Cerebellar nuclear complex (tissue), 1 donor: ENCODE measurements at regions not wholly inside any gene's neighbourhood (a gene's known extent, or its start where the extent isn't known, plus 50 kb on each side); places are given as distances from the start of the nearest gene placed in this dataset.

Experiments
- DNase-seq, 2 experiments: peaks; one replicate each; lab custom pipeline; 2025; lab: John Stamatoyannopoulos, UW

DNA sequence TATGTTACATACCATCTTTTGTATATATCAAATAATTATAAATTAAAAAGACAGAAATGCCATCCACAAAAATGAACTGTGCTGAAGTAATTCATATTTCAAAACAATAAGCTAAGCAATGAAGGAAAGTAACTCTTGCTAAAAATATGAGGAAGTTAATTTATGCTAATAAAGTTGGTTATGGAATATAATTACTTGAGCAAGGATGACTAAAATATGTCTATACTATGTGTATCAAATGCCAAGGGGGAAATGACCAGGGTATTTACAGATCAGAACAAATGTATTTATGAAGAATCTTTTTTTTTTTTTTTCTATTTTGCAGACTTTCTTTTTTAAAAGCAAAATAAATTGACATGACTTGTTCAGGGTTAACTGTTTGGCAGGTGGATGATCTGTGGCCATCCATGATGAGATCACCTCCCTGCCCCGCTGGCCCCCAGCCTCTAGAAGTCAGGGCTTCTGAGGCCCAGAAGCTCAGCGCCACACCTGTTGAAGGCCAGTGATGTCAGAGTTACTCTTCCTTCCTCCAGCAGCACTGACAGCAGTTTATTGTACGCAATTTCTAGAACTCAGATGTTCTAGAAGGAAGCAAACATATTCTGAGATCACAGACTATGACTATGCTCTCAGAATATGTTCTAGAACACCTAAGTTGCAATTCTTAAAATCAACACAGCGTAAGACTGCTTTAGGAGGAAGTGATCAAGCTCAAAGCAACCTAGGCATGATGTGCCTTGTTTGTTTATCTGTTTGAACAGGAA is 196.1 kb upstream of the KLF14 start:
- DNase-seq: no peak

DNA sequence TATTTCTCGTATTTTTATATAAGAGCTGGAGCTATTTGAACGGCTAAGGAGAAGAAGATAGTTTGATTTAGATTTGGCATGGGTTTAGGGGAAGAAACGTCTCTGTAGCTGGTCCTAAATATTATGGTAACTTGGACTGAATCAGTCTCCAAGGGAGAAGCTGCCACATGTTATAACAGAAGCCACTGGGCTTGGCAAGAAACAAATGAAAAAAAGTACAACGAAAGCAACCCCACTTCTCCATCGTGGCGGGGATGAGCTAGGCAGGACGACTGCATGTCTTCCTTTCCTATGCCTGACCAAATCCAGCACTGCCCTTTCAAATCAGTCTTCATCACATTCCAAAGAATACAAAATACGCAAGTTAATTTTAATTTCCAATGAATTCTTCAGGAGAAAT is 196.7 kb upstream of the KLF14 start:
- no peak for DNase-seq

DNA sequence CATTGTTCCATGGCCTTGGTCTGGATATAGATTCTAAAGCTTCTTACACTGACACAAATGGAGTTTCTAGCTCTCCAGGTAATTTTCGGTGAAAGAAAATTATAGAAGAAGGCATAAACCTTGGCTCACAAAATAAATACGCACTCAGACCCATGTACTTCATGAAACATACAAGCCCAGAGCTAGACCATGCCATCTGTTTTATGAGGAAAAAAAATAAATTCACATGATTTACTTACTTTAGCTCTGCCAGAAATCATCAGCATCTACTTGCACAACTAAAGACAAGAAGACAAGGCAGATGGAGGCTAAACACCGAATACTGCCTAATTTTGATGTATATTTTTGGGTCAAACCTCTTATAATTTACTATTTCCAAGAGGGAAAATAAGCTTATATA is 197.4 kb upstream of the KLF14 start:
- no peak for DNase-seq

DNA sequence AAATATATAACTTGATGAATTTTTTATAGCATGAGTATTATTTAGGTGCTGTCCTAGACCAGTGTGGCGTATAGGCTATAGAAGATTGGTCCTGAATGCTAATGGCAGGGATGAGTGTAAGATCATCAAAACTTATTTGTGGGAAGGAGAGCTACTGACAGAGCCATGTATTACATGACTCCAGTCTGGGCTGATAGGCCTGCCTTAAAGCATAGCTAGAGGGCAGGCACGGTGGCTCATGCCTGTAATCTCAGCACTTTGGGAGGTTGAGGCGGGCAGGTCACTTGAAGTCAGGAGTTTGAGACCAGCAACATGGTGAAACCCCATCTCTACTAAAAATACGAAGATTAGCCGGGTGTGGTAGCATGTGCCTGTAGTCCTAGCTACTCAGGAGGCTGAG is 198.1 kb upstream of the KLF14 start:
- no peak for DNase-seq

DNA sequence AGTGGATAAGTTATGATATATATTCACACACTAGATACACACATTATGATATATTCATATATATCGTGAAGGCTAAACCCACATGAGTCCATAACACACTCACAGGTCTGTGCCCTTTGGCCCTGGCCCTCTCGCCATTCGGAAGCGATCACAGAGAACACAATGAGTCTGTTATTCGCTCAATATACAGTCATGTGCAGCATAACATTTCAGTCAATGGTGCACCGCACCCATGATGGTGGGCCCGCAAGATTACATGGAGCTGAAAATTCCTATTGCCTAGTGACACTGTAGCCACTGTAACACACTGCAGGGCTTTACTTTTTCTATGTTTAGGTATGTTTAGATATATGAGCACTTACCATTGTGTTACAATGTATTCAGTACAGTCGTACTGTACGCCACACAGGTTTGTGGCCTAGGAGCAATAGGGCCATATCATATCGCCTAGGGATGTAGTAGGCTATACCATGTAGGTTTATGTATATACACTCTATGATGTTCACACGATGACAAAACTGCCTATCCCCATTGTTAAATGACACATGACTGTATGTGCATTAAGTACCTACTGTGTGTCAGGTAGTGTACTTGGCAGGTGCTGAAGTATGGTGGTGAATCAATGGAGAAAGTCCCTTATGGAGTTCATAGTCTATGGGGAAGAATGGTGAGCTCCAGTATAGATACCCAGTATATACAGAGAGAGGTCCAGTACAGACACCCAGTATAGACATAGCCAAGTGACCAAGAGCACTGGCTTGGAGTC is 198.8 kb upstream of the KLF14 start:
- no peak for DNase-seq

DNA sequence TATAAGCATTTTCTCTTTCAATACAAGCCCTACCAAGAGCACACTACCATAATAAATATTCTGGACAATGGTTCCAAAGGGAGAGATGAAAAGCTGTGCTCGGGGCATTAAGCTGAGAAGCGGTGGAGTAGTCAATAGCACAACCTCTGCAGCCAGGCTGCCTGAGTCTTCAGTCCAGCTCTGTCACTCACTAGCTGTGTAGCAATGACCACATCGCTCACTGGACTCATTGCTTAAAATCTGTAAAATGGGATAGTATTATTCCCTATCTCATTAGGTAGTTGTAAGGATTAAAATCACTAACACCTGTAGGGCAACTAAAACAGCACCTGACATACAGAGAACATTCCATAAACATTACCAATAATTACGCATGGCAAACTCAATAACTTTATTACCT is 199.9 kb upstream of the KLF14 start:
- no peak for DNase-seq

DNA sequence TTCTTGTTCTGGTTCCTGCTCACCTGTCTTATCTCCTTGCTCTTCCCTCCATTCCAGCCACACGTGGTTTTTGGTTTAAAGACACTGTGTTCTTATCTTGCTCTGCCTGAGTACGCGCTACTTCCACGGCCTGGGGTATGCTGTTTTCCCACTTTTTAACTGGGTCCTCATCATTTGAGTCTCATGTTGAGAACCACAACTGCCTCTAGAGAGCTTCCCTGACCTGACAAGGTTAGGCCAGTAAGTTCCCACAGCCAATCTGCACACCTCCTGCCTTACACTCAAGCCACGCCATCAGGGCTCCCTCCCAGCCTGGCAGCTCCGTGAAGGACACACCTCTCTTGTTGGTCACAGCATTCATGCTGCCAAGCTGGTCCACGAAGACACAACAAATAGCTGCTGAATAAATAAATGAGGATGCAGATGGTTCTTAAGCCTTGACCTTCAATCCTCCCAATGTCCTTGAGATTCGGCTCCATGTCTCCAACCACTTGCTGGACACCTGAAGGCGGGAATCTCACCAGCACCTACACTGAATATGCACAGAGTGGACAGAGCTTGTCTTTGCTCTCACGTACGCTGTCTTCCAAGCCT is 201.7 kb upstream of the KLF14 start:
- no peak for DNase-seq

DNA sequence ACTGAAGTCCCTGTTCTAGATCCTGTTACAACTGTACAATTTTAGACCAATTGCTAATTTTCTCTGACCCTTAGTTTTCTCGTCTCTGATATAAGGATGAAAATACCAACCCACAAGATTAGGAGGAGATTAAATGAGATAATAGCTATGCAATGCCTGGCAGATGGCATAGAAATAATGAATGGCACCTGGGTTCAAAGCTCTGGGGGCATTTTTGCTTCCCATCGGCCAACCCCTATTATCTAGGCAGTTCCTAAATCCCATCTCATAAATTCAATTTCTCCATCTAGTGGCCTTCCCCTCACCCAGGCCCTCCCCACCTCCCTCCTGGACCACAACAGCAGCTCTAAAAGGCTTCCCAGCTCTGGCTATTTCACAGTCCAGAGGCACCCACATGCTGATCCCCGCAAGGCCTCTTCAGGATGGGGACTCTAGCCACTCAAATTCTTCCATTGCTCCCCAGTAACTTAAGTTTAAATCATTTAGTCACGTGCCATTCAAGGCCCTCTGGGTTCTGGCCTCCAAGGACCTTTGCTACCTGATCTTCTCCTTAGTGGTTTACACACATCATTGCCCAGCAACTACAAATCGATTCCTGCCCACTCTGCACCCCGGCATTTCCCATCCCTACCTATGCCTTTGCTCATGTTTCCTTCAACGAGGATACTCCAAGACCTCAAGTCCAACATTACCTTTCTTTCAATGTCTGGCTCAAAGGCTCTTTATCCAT is 202.4 kb upstream of the KLF14 start:
- no peak for DNase-seq

DNA sequence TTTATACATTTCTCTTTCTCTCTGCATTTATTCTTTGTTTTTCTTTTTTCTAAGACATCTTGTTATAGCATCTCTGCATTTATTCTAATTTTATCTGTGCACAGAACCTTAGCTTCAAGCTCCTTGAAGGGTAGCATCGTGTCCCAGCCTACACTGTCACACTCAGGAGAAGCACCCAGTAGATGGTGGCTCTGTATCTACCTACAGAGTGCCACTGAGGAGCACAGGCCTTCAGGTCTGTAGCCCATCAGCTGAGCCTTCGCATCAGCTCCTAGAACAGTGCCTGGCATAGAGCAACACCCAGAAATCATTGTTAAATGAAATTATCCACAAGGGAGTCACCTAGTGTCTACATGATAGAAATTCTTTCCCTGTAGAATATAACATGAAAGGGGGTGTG is 203.0 kb upstream of the KLF14 start:
- DNase-seq: no peak

DNA sequence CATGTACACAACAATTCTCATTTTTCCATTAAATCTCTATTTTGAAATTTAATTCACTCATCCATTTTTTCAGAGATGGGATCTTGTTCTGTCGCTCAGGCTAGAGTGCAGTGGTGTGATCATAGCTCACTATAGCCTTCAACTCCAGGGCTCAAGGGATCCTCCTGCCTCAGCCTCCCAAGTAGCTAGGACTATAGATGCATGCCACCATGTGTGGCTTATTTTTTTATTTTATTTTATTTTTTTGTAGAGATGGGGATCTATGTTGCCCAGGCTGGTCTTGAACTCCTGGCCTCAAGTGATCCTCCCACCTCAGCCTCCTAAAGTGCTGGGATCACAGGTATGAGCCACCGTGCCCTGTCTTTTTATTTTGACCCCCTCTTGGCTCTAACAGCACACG is 203.8 kb upstream of the KLF14 start:
- no peak for DNase-seq

DNA sequence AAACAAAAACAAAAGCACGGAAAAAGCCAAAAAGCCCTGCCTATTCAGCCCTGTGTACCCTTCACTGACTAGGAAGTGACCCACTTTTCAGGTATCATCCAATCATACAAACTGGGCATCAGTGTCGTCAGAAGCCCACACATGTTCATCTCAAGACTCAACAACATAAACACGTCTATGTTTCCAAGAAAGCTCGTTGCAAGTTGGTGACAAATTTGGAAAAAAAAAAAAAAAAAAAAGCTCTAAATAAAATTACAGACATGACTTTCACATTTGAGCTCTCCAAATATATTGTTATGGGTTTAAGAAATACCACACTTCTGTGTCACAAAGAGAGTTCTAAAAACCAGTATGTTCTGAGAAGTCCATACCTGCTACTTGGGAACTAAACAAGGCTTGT is 204.7 kb upstream of the KLF14 start:
- DNase-seq: no peak

DNA sequence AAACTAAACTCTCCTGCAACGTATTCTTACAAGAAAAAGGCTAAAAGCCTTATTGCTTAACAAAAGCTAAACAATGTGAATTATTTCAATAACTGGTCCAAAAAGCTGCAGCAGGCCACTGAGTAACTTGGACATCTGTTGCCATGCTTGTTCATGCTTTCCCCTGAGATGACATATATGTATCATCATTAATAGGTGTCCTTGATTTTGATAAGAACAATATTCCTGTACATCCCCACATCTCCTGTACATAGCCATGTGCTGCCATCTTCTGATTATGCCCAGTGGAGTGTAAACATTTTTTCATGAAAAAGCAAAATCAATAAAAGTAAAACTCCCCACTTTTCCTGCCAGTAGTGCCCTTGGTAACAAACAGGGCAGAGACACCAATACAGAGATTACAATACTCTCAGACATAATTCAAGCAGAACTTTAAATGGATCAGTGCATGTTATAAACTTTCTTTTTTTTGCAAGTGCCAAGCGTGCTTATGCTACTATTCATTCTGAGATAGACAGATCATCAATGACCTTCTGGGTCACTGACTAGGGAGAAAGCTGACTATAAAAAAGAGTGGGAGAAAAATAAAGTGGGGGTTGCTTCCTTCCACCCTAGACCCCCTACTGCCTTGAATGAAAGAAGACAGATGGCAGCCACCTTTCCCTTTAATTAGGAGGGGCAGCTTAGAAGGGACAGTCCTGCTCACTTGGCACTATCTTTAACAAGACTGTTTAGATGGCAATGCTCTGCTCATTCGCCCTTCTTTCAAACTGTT is 205.5 kb upstream of the KLF14 start:
- DNase-seq: no peak

DNA sequence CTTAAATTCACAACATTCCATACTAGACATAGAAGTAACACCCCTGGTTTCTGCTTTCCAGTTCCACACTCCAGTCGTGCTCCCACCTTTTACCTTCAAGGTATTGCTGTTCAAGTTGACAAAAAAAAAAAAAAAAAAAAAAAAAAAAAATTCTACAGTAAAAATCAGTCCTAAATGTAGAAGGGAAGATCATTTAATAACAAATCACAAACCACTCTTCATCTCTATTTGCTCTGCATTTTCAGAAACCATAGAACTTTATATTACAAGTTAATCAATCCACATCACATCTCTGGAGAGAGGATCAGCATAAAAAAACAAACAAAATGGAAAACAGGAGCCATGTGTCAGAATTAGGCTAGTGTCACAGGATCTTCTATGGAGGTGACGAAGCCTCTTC is 206.3 kb upstream of the KLF14 start:
- DNase-seq: no peak

DNA sequence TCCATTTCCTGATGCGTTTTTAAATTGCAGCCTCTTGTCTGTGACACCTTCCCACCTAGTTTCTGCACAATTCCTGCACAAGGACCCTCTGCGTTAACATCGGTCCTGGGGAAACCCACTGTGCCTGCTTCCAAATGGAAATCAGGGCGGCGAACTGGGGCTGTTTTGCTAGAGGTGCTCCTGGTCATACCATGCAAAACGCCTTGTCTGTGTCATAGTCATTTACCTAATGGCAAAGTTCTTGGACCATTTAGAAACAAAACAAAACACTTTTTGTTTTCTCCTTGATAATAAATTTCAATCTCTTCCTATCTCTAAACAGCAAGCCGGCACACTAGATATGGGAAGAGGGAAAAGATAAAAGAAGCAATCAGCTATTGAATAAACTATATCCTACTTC is 206.9 kb upstream of the KLF14 start:
- no peak for DNase-seq

DNA sequence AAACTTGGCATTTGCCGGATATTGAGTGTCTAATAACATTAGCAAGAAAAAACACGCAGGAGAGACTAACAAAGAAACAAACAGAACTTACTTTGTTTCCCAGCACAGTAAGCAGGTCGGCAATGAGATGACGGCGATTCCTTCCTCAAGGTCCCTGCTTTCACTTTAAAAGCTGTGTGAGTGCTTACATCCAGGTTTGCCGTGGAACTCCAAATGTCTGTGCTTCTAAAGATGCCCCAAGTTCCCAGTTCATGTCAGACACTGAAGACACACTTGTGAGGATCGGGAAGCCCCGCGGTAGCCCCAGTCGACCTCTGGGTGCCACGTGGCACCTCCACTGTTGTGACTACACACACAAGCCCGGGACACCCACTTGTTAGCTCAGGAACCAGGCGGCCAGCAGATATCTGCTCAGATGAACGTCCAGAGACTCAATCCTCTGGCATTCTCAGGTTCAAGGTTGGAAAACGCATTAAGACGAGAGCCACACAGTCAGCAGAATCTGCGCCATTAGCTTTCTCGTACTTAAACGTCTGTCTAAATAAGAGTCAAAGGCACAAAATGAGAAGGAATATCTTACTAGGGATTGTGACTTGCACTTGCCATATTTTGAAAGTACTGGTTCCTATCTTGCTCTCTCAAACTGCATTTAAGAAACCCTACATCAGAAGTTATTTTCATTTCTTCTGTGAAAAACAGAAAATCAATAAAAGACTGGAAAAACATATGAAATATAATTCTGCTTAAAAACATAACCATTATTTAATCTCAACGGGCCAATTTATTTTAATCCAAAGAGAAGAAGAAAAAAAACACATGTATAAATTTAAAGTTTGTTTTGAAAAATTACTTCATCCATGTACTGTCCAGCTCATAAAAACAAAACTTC is 207.6 kb upstream of the KLF14 start:
- no peak for DNase-seq

DNA sequence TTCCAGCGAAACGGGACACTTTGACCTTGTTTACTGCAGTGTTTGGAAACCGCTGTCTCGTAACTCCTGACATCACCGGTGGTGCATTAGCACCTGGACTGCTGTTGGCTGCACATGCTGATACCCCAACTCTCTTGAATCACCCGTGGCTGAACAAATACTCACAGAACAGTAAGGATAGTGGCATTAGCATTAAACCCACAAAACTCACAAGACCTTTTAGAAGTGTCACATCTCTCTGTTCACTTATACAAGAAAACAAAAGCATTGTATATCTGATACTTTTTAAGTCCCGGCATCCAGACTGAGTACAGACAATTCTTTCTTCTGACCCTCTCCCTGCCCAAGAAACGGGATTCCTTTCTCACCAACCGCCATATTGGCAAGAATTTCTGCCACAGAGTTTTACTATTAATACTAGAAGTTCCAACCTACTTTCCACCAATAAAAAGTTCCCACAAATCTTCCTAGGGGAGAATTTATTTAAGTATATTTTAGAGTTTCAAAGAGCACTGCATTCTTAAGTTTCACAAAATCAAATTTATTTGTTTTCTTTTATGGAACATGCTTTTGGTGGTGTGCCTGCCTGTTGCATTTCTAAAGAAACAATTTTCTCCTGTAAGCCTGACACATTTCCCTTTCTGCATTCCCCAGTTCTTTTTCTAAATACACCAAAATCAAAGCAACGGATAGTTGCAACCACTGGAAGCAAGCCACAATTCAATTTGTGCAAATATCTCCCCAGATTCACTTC is 208.4 kb upstream of the KLF14 start:
- DNase-seq: no peak

DNA sequence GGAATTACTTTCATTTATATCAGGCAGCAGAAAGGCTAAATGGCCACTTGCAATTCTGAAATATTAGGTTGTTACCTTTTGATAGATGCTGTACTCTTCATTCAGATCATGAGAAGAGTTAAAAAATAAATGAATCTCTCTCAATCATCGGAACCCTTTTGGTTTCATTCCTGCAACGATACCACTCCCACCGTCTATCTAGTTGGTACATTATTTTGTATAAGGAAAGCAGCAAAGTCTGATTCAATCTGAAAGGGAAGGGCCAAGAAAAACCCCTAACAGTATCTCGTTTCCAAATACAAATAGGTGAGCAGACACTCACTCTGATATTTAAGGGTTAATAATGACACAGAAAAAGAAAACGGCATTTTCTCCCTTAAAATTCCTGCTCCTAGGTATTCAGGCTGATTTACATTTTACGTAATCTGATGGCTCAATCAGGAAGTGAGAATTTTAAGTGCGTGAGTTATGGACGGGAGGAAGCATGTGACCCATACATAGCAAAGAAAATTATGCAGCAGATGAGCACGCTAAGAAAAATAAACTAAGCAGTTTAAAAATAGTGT is 209.4 kb upstream of the KLF14 start:
- DNase-seq: no peak

DNA sequence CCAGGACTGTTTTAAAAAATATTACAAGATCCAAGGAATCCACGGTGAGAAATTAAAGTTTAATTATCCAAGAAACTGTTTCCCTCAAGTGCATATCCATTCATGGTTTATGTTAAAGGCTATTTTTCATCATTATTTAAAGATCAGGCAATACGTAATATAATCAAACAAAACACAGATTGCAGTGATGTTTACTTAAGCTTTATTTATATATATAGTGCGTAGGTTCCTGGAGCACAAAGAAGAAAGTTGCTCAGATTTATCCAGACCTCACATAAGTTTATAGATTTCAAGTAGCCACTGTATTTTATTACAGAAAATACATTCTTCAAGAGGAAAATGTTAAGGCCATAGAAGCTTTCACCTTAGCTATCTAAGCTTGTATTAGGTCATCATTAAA is 210.0 kb upstream of the KLF14 start:
- DNase-seq: no peak

DNA sequence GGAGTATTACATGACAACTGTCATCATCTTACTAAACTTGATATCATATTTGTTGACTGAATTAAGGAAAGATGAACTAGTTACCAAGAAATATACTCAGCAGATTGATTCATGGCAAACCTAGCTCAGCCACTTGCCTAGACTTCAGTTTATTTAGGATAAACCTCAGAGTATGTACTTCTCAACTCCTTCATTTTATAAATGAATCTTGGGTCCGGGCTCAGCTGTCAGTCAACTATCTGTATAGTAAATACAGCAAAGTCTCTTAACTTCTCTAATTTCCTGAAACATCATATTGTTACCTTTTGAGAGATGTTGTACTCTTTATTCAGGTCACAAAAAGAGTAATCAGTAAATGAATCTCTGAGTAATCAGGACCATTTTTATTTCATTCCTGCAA is 211.0 kb upstream of the KLF14 start:
- no peak for DNase-seq

DNA sequence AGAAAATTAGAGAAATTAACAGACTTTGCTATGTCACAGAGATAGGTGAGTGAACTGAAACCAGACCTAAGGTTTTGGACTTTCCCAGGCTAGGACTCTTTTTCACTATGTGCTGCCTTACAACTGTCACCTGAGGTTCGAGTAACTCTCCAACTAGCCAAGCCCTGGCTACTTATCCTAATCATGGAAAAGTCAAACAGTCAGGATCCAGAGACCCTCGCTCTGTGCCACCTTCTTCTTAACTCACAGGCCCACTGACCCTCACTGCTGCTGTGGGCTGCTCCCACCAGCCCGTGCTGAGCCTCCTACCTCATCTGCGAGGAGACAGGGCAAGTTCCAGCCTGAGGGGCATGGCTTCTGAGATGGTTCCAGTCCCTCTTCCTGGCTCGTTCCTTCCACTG is 211.4 kb upstream of the KLF14 start:
- no peak for DNase-seq
